ENCODE measurements at regions not wholly inside any gene's neighbourhood (a gene's known extent, or its start where the extent isn't known, plus 50 kb on each side); places are given as distances from the start of the nearest gene placed in this dataset.

GRCh38 chr9:115169003-115169402 lies 51.0 kb upstream of the TNC start:
- intact Hi-C loops (cut with DNase I), result no loop called here
- Histone ChIP-seq H3K27me3 (peaks cover 0 to 3% (median 0%) of the 10 kb centered on the region in 7 donors), H3K27ac (no peak overlapping the region), H3K9me3 (no peaks in the 10 kb centered on the region), H3K4me3 (no peak overlapping the region), H3K4me1 (no peaks in the 10 kb centered on the region), H3K36me3 (no peaks in the 10 kb centered on the region)
- 75 to 79% methylated on average over 3 of the region's 3 CpGs for WGBS, 2 donors
- no peak for ATAC-seq
- DNase-seq, result no peak
- no peak for TF ChIP-seq CTCF (IDR thresholded peaks at IDR 0.05)

- TF ChIP-seq CTCF (IDR thresholded peaks at IDR 0.05), result no peak
- Histone ChIP-seq H3K27ac (no peak overlapping the region), H3K4me1 (no peaks in the 10 kb centered on the region), H3K27me3 (peaks cover 0 to 3% (median 0%) of the 10 kb centered on the region in 7 donors), H3K9me3 (no peaks in the 10 kb centered on the region), H3K36me3 (no peaks in the 10 kb centered on the region), H3K4me3 (no peak overlapping the region)
- intact Hi-C loops (cut with DNase I), result no loop called here
- ATAC-seq (peak in 1 of 8 donors; percentile 56), DNase-seq (no peak)
- WGBS, 2 donors, result 63 to 80% methylated on average over 5 of the region's 5 CpGs
Measured at GRCh38 chr9:115170358-115171073, 52.6 kb upstream of the TNC start.

GRCh38 chr9:115171921-115172388 lies 54.0 kb upstream of the TNC start:
- Histone ChIP-seq H3K9me3 (no peaks in the 10 kb centered on the region), H3K27me3 (peaks cover 0 to 3% (median 0%) of the 10 kb centered on the region in 7 donors), H3K4me3 (no peak overlapping the region), H3K36me3 (no peaks in the 10 kb centered on the region), H3K27ac (no peak overlapping the region), H3K4me1 (no peaks in the 10 kb centered on the region)
- no peak for DNase-seq
- intact Hi-C loops (cut with DNase I), result no loop called here
- TF ChIP-seq CTCF (IDR thresholded peaks at IDR 0.05), result no peak
- no peak for ATAC-seq
- WGBS, 2 donors, result 66% methylated on average over 3 of the region's 3 CpGs

- H3K4me3 ChIP-seq, result no peak overlapping the region
- H3K27ac ChIP-seq, result no peak overlapping the region
- no peak for ATAC-seq
- H3K36me3 ChIP-seq, result no peaks in the 10 kb centered on the region
- no peaks in the 10 kb centered on the region for H3K4me1 ChIP-seq
- WGBS, 2 donors, result 84 to 91% methylated on average over 1 of the region's 1 CpG
- no peak for DNase-seq
- H3K9me3 ChIP-seq, result no peaks in the 10 kb centered on the region
- no peak for TF ChIP-seq CTCF (IDR thresholded peaks at IDR 0.05)
- H3K27me3 ChIP-seq, result no peaks in the 10 kb centered on the region
- intact Hi-C loops (cut with DNase I), result no loop called here
Measured at GRCh38 chr9:115182264-115182663, 64.3 kb upstream of the TNC start.
